GM12891 (cell line): ENCODE measurements at regions not wholly inside any gene's neighbourhood (a gene's known extent, or its start where the extent isn't known, plus 50 kb on each side); places are given as distances from the start of the nearest gene placed in this dataset.

Experiments used
- POLR2A ChIP-seq: IDR thresholded peaks from 2 replicates; pipeline ENCODE4 v1.6.1; 2011; ENCODE audit warnings: low read depth, low read length, control low read depth
- SPI1 ChIP-seq: IDR thresholded peaks from 2 replicates; pipeline ENCODE4 v1.6.1; 2011; ENCODE audit warnings: low read depth, low read length, control low read depth

DNA sequence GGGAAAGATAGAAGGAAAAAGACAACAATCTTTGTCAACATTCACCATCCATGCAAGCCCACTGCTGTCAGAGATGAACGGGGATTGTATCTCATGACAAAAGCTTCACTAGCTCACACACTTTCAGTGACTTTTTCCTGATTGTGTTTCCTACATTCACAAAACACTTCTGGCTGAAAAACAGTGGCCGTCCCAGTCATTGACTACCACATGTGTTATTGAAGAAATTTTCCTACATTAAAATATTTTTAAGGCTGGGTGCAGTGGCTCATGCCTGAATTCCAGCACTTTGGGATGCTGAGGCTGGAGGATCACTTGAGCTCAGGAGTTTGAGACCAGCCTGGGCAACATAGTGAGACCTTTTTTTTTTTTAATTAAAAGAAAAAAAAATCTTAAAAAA is 90.9 kb downstream of the MOGAT1 start:
- no peak for TF ChIP-seq POLR2A
- no peak for TF ChIP-seq SPI1
